A673 (cell line): ENCODE measurements at regions not wholly inside any gene's neighbourhood (a gene's known extent, or its start where the extent isn't known, plus 50 kb on each side); places are given as distances from the start of the nearest gene placed in this dataset.

Experiments used
- BruUV-seq: library from RNA; stranded (reverse); fragments of 400-500 nt; replicated peaks from 2 replicates; lab custom pipeline; 2021; lab: Mats Ljungman, UMichigan
- CTCF ChIA-PET: fragments of 300-600 bp; sonication (Branson Sonifier 250); formaldehyde crosslinking; loops from one replicate; lab custom pipeline; 2022; ENCODE audit warnings: antibody characterized with exemption; lab: Charles Lee
- POLR2A ChIA-PET: fragments of 300-600 bp; sonication (Branson Sonifier 250); formaldehyde crosslinking; loops from one replicate; lab custom pipeline; 2022; ENCODE audit warnings: antibody characterized with exemption; ENCODE audit not compliant: low non-redundant PET; lab: Charles Lee
- DNase-seq: peaks from one replicate; pipeline ENCODE4 v3.0.0-alpha.2; 2015; ENCODE audit warnings: low spot score
- H3K27ac ChIP-seq: fragments of 200-600 bp; sonication (generic); 2 replicates; pipeline ENCODE4 v1.5.1; 2016; ENCODE audit warnings: mixed run types, low read depth, mild to moderate bottlenecking, mixed read lengths, antibody characterized with exemption, low read length; ENCODE audit not compliant: poor library complexity, severe bottlenecking
- H3K27me3 ChIP-seq: fragments of 200-600 bp; sonication (generic); replicated peaks from 2 replicates; pipeline ENCODE4 v1.6.1; 2017; ENCODE audit warnings: mixed run types, low read depth, mild to moderate bottlenecking, mixed read lengths, antibody characterized with exemption, low read length; ENCODE audit not compliant: insufficient read depth, poor library complexity
- H3K36me3 ChIP-seq: fragments of 200-600 bp; sonication (generic); 2 replicates; pipeline ENCODE4 v1.6.1; 2016; ENCODE audit warnings: mixed run types, mild to moderate bottlenecking, mixed read lengths, antibody characterized with exemption, low read length; ENCODE audit not compliant: insufficient read depth, poor library complexity, severe bottlenecking
- H3K4me1 ChIP-seq: fragments of 200-600 bp; sonication (generic); 2 replicates; pipeline ENCODE4 v1.6.1; 2017; ENCODE audit warnings: mixed run types, mild to moderate bottlenecking, mixed read lengths, antibody characterized with exemption, low read length; ENCODE audit not compliant: insufficient read depth, poor library complexity, severe bottlenecking
- H3K4me3 ChIP-seq: fragments of 200-600 bp; sonication (generic); 2 replicates; pipeline ENCODE4 v1.5.1; 2016; ENCODE audit warnings: low read depth, mixed run types, mild to moderate bottlenecking, mixed read lengths, low read length; ENCODE audit not compliant: poor library complexity, severe bottlenecking
- H3K9me3 ChIP-seq: fragments of 200-600 bp; sonication (generic); 2 replicates; pipeline ENCODE4 v1.6.1; 2016; ENCODE audit warnings: mixed run types, low read depth, mild to moderate bottlenecking, mixed read lengths, antibody characterized with exemption, low read length; ENCODE audit not compliant: poor library complexity, severe bottlenecking
- CTCF ChIP-seq: fragments of 300-800, 200-600 bp; sonication (generic); conservative IDR thresholded peaks from 2 replicates; pipeline ENCODE4 v1.5.1; 2017; ENCODE audit warnings: low read depth, mild to moderate bottlenecking, antibody characterized with exemption, low read length, moderate library complexity, mixed read lengths
- EZH2 ChIP-seq: fragments of 200-600 bp; sonication (generic); IDR thresholded peaks from 2 replicates; pipeline ENCODE4 v1.6.1; 2017; ENCODE audit warnings: borderline replicate concordance, low read depth, mild to moderate bottlenecking, mixed read lengths, antibody characterized with exemption, low read length; ENCODE audit not compliant: poor library complexity, severe bottlenecking
- intact Hi-C: fragments of 100-400 bp; cut with micrococcal nuclease; formaldehyde crosslinking; loops from one replicate; pipeline ENCODE4 v1.10.0; 2022; ENCODE audit not compliant: unreplicated experiment

GRCh38 chr5:36765876-36766275 is 110.7 kb upstream of the NIPBL start:
- Histone ChIP-seq H3K27me3 (no peaks in the 10 kb centered on the region), H3K4me1 (no peaks in the 10 kb centered on the region), H3K27ac (no peak overlapping the region), H3K36me3 (no peaks in the 10 kb centered on the region), H3K9me3 (no peaks in the 10 kb centered on the region), H3K4me3 (no peak overlapping the region)
- no peak for DNase-seq
- intact Hi-C loops = no loop called here
- BruUV-seq = no TSS peak
- no peak for TF ChIP-seq EZH2
- TF ChIP-seq CTCF = no peak
- ChIA-PET CTCF (no interaction called here), POLR2A (interaction anchor here (0.7 kb wide), 1 partner anchor 943 kb away, joined by 3 read pairs; no protein-coding TSS in a partner anchor)

- H3K36me3 ChIP-seq = no peaks in the 10 kb centered on the region
- POLR2A ChIA-PET = no interaction called here
- no TSS peak for BruUV-seq
- H3K9me3 ChIP-seq = no peaks in the 10 kb centered on the region
- TF ChIP-seq EZH2 (no peak), CTCF (no peak)
- no peak overlapping the region for H3K4me3 ChIP-seq
- no peak overlapping the region for H3K27ac ChIP-seq
- no peaks in the 10 kb centered on the region for H3K4me1 ChIP-seq
- intact Hi-C loops = no loop called here
- DNase-seq = no peak
- H3K27me3 ChIP-seq = no peaks in the 10 kb centered on the region
- CTCF ChIA-PET = no interaction called here
These were observed 109.6 kb upstream of the NIPBL start for GRCh38 chr5:36766981-36767380.

- intact Hi-C loops = no loop called here
- Histone ChIP-seq H3K27me3 (no peaks in the 10 kb centered on the region), H3K27ac (no peak overlapping the region), H3K9me3 (no peaks in the 10 kb centered on the region), H3K4me3 (no peak overlapping the region), H3K36me3 (no peaks in the 10 kb centered on the region), H3K4me1 (peaks cover 5% of the 10 kb centered on the region)
- CTCF ChIA-PET = no interaction called here
- no TSS peak for BruUV-seq
- TF ChIP-seq CTCF (no peak), EZH2 (no peak)
- no peak for DNase-seq
- POLR2A ChIA-PET = no interaction called here
These were observed 108.1 kb upstream of the NIPBL start for GRCh38 chr5:36768450-36768849.
